Astrocyte (in vitro differentiated cells and primary cell): ENCODE measurements at regions not wholly inside any gene's neighbourhood (a gene's known extent, or its start where the extent isn't known, plus 50 kb on each side); places are given as distances from the start of the nearest gene placed in this dataset.
A peak's percentile ranks its signal among the peaks of the same experiment; 100 is the strongest.

Experiments used
- DNase-seq: peaks from one replicate; pipeline ENCODE4 v3.0.0-alpha.2; 2010; ENCODE audit warnings: low read depth
- FAIRE-seq: peaks from 2 replicates; lab custom pipeline; 2011; peaks lifted over from hg19 to GRCh38; lab: Jason Lieb, UNC
- H2AFZ ChIP-seq: 2 replicates; pipeline ENCODE4 v1.6.0; 2012; ENCODE audit warnings: low read depth, low read length, inconsistent platforms
- H3K27ac ChIP-seq: 2 replicates; pipeline ENCODE4 v1.5.1; 2011; ENCODE audit warnings: low read depth, low read length, inconsistent platforms
- H3K27me3 ChIP-seq: 2 replicates; pipeline ENCODE4 v1.6.0; 2011; ENCODE audit warnings: low read length, inconsistent platforms; ENCODE audit not compliant: insufficient read depth
- H3K36me3 ChIP-seq: 2 replicates; pipeline ENCODE4 v1.5.1; 2011; ENCODE audit warnings: low read length, inconsistent platforms; ENCODE audit not compliant: insufficient read depth
- H3K4me1 ChIP-seq: 2 replicates; pipeline ENCODE4 v1.5.1; 2011; ENCODE audit warnings: low read length, inconsistent platforms; ENCODE audit not compliant: insufficient read depth
- H3K4me2 ChIP-seq: 2 replicates; pipeline ENCODE4 v1.6.0; 2012; ENCODE audit warnings: low read length, inconsistent platforms
- H3K4me3 ChIP-seq: 2 replicates; pipeline ENCODE4 v1.5.1; 2011; ENCODE audit warnings: low read depth, mild to moderate bottlenecking, low read length, inconsistent platforms; ENCODE audit not compliant: insufficient read depth
- H3K79me2 ChIP-seq: 2 replicates; pipeline ENCODE4 v1.6.0; 2012; ENCODE audit warnings: mild to moderate bottlenecking, low read length, inconsistent platforms; ENCODE audit not compliant: insufficient read depth
- H3K9ac ChIP-seq: 2 replicates; pipeline ENCODE4 v1.6.0; 2012; ENCODE audit warnings: mild to moderate bottlenecking, low read length, inconsistent platforms
- H3K9me3 ChIP-seq: 2 replicates; pipeline ENCODE4 v1.5.1; 2012; ENCODE audit warnings: low read depth, mild to moderate bottlenecking, low read length, inconsistent platforms; ENCODE audit not compliant: insufficient read depth
- H4K20me1 ChIP-seq: 2 replicates; pipeline ENCODE4 v1.6.0; 2012; ENCODE audit warnings: low read length, inconsistent platforms; ENCODE audit not compliant: insufficient read depth
- H3K27ac Mint-ChIP-seq: one replicate; pipeline ENCODE4 v1.8.0; 2021; ENCODE audit warnings: mild to moderate bottlenecking, mixed read lengths; ENCODE audit not compliant: unreplicated experiment
- H3K27me3 Mint-ChIP-seq: one replicate; pipeline ENCODE4 v1.8.0; 2021; ENCODE audit warnings: low read depth, mixed read lengths; ENCODE audit not compliant: unreplicated experiment
- H3K36me3 Mint-ChIP-seq: one replicate; pipeline ENCODE4 v1.8.0; 2021; ENCODE audit warnings: low read depth, mixed read lengths; ENCODE audit not compliant: unreplicated experiment
- H3K4me1 Mint-ChIP-seq: one replicate; pipeline ENCODE4 v1.8.0; 2021; ENCODE audit warnings: low read depth, mixed read lengths; ENCODE audit not compliant: unreplicated experiment
- H3K4me3 Mint-ChIP-seq: one replicate; pipeline ENCODE4 v1.8.0; 2021; ENCODE audit warnings: mild to moderate bottlenecking, moderate library complexity, mixed read lengths; ENCODE audit not compliant: unreplicated experiment
- H3K9me3 Mint-ChIP-seq: one replicate; pipeline ENCODE4 v1.8.0; 2021; ENCODE audit warnings: mild to moderate bottlenecking, mixed read lengths; ENCODE audit not compliant: unreplicated experiment
- EZH2 ChIP-seq: IDR thresholded peaks from 2 replicates; pipeline ENCODE4 v1.6.1; 2012; ENCODE audit warnings: mild to moderate bottlenecking, low read length, inconsistent platforms; ENCODE audit not compliant: insufficient read depth
- TF ChIP-seq, protein P1 (sequence below): IDR thresholded peaks from 2 replicates; pipeline ENCODE4 v1.5.1; 2011; ENCODE audit warnings: low read depth, mild to moderate bottlenecking, inconsistent platforms, low read length, moderate library complexity; ENCODE audit not compliant: insufficient read depth

DNA sequence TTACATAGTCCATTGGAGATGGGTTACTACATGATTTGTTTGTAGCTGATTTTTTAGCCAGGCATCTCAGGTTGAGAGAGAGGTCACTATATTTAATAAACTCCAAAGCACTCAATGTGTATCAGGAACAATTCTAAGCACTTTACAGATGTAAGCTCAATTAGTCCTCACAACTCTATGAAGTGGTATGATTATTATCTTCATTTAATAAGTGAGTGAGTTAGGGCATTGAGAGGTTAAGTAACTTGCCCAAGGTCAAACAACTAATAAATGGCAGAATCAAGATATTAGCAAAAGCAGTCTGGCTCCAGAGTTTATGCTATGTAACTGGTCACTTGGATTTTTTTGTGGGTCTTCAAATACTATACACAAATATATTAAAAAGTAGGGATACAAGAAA, 56.3 kb upstream of the ABI3BP start:
- Histone ChIP-seq H2AFZ (no peak overlapping the region), H4K20me1 (no peaks in the 10 kb centered on the region), H3K27ac (no peak overlapping the region), H3K9ac (no peak overlapping the region), H3K4me3 (no peak overlapping the region), H3K9me3 (no peaks in the 10 kb centered on the region), H3K36me3 (no peaks in the 10 kb centered on the region), H3K4me2 (no peak overlapping the region), H3K79me2 (no peaks in the 10 kb centered on the region), H3K4me1 (no peaks in the 10 kb centered on the region), H3K27me3 (no peaks in the 10 kb centered on the region)
- no peak overlapping the region for H3K27ac Mint-ChIP-seq
- peaks cover 6% of the 10 kb centered on the region for H3K4me1 Mint-ChIP-seq
- no peak overlapping the region for H3K4me3 Mint-ChIP-seq
- no peaks in the 10 kb centered on the region for H3K27me3 Mint-ChIP-seq
- TF ChIP-seq, protein P1, sequence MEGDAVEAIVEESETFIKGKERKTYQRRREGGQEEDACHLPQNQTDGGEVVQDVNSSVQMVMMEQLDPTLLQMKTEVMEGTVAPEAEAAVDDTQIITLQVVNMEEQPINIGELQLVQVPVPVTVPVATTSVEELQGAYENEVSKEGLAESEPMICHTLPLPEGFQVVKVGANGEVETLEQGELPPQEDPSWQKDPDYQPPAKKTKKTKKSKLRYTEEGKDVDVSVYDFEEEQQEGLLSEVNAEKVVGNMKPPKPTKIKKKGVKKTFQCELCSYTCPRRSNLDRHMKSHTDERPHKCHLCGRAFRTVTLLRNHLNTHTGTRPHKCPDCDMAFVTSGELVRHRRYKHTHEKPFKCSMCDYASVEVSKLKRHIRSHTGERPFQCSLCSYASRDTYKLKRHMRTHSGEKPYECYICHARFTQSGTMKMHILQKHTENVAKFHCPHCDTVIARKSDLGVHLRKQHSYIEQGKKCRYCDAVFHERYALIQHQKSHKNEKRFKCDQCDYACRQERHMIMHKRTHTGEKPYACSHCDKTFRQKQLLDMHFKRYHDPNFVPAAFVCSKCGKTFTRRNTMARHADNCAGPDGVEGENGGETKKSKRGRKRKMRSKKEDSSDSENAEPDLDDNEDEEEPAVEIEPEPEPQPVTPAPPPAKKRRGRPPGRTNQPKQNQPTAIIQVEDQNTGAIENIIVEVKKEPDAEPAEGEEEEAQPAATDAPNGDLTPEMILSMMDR = no peak
- TF ChIP-seq EZH2 = no peak
- no peaks in the 10 kb centered on the region for H3K9me3 Mint-ChIP-seq
- H3K36me3 Mint-ChIP-seq = no peaks in the 10 kb centered on the region
- DNase-seq = no peak
- FAIRE-seq = no peak

DNA sequence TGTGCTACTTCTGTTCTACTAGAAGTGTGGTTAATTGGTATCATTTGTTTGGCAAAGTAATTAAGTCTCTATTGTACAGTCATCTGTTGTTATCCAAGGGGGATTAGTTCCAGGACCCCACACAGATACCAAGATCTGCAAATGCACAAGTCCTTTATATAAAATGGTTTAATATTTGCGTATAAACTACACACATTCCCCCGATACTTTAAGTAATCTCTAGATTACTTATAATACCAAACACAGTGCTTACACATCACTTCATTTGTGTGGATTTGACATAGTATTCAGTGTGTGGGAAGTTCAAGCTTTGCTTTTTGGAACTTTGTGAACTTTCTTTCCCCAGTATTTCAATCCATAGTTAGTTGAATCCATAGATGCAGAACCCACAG, 50.5 kb upstream of the ABI3BP start:
- no peaks in the 10 kb centered on the region for H3K36me3 ChIP-seq
- FAIRE-seq (peak; percentile 37), DNase-seq (no peak)
- no peaks in the 10 kb centered on the region for H3K9me3 Mint-ChIP-seq
- H3K27ac ChIP-seq = no peak overlapping the region
- no peak overlapping the region for H3K4me3 ChIP-seq
- peaks cover 10% of the 10 kb centered on the region for H3K4me1 ChIP-seq
- no peak overlapping the region for H3K27ac Mint-ChIP-seq
- no peaks in the 10 kb centered on the region for H3K27me3 ChIP-seq
- H3K79me2 ChIP-seq = no peaks in the 10 kb centered on the region
- H3K9ac ChIP-seq = no peak overlapping the region
- H3K4me2 ChIP-seq = no peak overlapping the region
- TF ChIP-seq EZH2 = no peak
- TF ChIP-seq, protein P1 = no peak
- H3K4me3 Mint-ChIP-seq = no peak overlapping the region
- no peaks in the 10 kb centered on the region for H3K36me3 Mint-ChIP-seq
- H3K4me1 Mint-ChIP-seq = peaks cover 8% of the 10 kb centered on the region
- no peak overlapping the region for H2AFZ ChIP-seq
- no peaks in the 10 kb centered on the region for H3K9me3 ChIP-seq
- H3K27me3 Mint-ChIP-seq = no peaks in the 10 kb centered on the region
- no peaks in the 10 kb centered on the region for H4K20me1 ChIP-seq

DNA sequence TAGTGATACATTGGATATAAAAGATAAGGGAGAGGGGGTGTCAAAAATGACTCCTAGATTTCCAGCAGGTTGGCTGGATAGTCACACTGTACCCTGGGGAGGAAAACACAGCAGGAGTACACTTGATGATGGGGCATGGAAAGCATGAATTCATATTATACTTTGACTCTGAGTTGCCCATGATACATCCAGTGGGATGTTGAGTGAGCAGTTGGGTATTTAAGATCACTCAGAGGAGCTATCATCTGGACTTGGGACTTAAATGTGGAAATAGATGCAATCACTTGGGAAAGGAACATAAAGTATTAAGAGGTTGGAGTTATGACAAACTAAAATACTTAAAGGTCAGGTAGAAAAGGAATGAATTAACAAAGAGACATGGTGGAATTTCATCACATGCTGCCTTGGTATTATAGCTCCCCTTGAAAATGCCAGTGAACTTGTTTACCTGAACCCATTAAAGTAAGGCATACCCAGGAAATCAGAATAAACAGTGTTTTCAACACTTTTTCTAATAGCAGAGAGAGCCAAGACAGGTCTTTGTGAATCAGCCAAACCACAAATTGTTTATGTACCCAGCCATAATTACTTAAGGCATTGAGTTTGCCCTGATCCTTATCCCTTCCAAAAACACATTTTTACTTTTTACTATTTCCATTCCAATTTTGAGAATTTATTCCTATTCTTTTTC, 49.9 kb upstream of the ABI3BP start:
- Histone ChIP-seq H3K4me2 (no peak overlapping the region), H3K9me3 (no peaks in the 10 kb centered on the region), H3K4me3 (no peak overlapping the region), H2AFZ (no peak overlapping the region), H3K4me1 (peaks cover 10% of the 10 kb centered on the region), H3K27ac (no peak overlapping the region), H4K20me1 (no peaks in the 10 kb centered on the region), H3K79me2 (no peaks in the 10 kb centered on the region), H3K36me3 (no peaks in the 10 kb centered on the region), H3K27me3 (no peaks in the 10 kb centered on the region), H3K9ac (no peak overlapping the region)
- H3K4me3 Mint-ChIP-seq = no peak overlapping the region
- no peaks in the 10 kb centered on the region for H3K27me3 Mint-ChIP-seq
- H3K36me3 Mint-ChIP-seq = no peaks in the 10 kb centered on the region
- TF ChIP-seq EZH2 = no peak
- TF ChIP-seq, protein P1 = no peak
- no peak overlapping the region for H3K27ac Mint-ChIP-seq
- DNase-seq = peak; percentile 33
- H3K4me1 Mint-ChIP-seq = peaks cover 14% of the 10 kb centered on the region
- H3K9me3 Mint-ChIP-seq = no peaks in the 10 kb centered on the region
- FAIRE-seq = peak; percentile 9
